ENCODE measurements at regions not wholly inside any gene's neighbourhood (a gene's known extent, or its start where the extent isn't known, plus 50 kb on each side); places are given as distances from the start of the nearest gene placed in this dataset.

DNA sequence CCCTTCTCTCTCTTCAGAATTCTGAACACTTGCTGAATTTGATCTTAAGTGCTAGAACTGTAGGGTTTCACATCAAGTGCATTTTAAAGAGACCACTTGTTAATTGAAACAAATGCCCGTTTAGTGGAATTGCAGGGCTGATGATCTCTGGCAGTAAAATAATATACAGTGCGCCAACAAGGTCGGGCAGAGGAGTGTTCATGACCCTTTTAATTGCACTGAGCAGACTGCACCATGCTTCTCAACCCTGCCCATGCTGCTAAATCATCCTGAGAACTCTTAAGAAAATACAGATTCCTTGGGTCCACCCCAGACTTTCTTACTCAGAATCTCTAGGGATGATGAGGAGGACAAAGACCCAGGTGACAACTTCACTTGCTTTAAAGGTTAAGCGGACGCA, 73.5 kb downstream of the SC5D start:
- no peak overlapping the region for H3K27ac Mint-ChIP-seq
- DNase-seq (ENCODE audit: low spot score) = no peak
- no peak for ATAC-seq
- H3K36me3 Mint-ChIP-seq = no peaks in the 10 kb centered on the region
- H3K4me1 Mint-ChIP-seq = peaks cover 28% of the 10 kb centered on the region
- H3K27me3 Mint-ChIP-seq (ENCODE audit: low read depth) = peaks cover 3% of the 10 kb centered on the region
- peaks cover 9% of the 10 kb centered on the region; the same call in 1 of the 2 replicates for H3K9me3 Mint-ChIP-seq
- ChIA-PET POLR2A (no interaction called here), CTCF (interaction anchor here (1.2 kb wide), 1 partner anchor 13 kb away, joined by 7 read pairs; no protein-coding TSS in a partner anchor)
- TF ChIP-seq RORB (CRISPR knock-in tag; IDR thresholded peaks at IDR 0.05) (no peak), GABPB1 (CRISPR knock-in tag; IDR thresholded peaks at IDR 0.05) (no peak), ZNF219 (CRISPR knock-in tag; IDR thresholded peaks at IDR 0.05; ENCODE audit: borderline replicate concordance) (no peak), MXD4 (CRISPR knock-in tag; IDR thresholded peaks at IDR 0.05; ENCODE audit: borderline replicate concordance) (no peak), CREB1 (CRISPR knock-in tag; IDR thresholded peaks at IDR 0.05) (no peak), GRHL2 (CRISPR knock-in tag; IDR thresholded peaks at IDR 0.05; ENCODE audit: insufficient replicate concordance, severe bottlenecking) (no peak), OVOL2 (CRISPR knock-in tag; IDR thresholded peaks at IDR 0.05; ENCODE audit: borderline replicate concordance) (no peak), NFYB (CRISPR knock-in tag; conservative IDR thresholded peaks at IDR 0.05; ENCODE audit: low read depth) (no peak), NR2C2 (CRISPR knock-in tag; IDR thresholded peaks at IDR 0.05) (no peak), CBFB (CRISPR knock-in tag; IDR thresholded peaks at IDR 0.05; ENCODE audit: low read depth) (no peak), ZBTB21 (CRISPR knock-in tag; IDR thresholded peaks at IDR 0.05; ENCODE audit: borderline replicate concordance) (no peak), ZNF138 (CRISPR knock-in tag; conservative IDR thresholded peaks at IDR 0.05) (no peak), ETV6 (CRISPR knock-in tag; IDR thresholded peaks at IDR 0.05) (no peak), GTF2I (CRISPR knock-in tag; conservative IDR thresholded peaks at IDR 0.05) (no peak)
- TF ChIP-seq, protein P1, sequence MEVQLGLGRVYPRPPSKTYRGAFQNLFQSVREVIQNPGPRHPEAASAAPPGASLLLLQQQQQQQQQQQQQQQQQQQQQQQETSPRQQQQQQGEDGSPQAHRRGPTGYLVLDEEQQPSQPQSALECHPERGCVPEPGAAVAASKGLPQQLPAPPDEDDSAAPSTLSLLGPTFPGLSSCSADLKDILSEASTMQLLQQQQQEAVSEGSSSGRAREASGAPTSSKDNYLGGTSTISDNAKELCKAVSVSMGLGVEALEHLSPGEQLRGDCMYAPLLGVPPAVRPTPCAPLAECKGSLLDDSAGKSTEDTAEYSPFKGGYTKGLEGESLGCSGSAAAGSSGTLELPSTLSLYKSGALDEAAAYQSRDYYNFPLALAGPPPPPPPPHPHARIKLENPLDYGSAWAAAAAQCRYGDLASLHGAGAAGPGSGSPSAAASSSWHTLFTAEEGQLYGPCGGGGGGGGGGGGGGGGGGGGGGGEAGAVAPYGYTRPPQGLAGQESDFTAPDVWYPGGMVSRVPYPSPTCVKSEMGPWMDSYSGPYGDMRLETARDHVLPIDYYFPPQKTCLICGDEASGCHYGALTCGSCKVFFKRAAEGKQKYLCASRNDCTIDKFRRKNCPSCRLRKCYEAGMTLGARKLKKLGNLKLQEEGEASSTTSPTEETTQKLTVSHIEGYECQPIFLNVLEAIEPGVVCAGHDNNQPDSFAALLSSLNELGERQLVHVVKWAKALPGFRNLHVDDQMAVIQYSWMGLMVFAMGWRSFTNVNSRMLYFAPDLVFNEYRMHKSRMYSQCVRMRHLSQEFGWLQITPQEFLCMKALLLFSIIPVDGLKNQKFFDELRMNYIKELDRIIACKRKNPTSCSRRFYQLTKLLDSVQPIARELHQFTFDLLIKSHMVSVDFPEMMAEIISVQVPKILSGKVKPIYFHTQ (CRISPR knock-in tag; IDR thresholded peaks at IDR 0.05) = no peak
- TF ChIP-seq, protein P2, sequence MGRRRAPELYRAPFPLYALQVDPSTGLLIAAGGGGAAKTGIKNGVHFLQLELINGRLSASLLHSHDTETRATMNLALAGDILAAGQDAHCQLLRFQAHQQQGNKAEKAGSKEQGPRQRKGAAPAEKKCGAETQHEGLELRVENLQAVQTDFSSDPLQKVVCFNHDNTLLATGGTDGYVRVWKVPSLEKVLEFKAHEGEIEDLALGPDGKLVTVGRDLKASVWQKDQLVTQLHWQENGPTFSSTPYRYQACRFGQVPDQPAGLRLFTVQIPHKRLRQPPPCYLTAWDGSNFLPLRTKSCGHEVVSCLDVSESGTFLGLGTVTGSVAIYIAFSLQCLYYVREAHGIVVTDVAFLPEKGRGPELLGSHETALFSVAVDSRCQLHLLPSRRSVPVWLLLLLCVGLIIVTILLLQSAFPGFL (CRISPR knock-in tag; IDR thresholded peaks at IDR 0.05; ENCODE audit: borderline replicate concordance) = no peak
- TF ChIP-seq, protein P3, sequence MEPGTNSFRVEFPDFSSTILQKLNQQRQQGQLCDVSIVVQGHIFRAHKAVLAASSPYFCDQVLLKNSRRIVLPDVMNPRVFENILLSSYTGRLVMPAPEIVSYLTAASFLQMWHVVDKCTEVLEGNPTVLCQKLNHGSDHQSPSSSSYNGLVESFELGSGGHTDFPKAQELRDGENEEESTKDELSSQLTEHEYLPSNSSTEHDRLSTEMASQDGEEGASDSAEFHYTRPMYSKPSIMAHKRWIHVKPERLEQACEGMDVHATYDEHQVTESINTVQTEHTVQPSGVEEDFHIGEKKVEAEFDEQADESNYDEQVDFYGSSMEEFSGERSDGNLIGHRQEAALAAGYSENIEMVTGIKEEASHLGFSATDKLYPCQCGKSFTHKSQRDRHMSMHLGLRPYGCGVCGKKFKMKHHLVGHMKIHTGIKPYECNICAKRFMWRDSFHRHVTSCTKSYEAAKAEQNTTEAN (CRISPR knock-in tag; IDR thresholded peaks at IDR 0.05) = no peak
- TF ChIP-seq, protein P4, sequence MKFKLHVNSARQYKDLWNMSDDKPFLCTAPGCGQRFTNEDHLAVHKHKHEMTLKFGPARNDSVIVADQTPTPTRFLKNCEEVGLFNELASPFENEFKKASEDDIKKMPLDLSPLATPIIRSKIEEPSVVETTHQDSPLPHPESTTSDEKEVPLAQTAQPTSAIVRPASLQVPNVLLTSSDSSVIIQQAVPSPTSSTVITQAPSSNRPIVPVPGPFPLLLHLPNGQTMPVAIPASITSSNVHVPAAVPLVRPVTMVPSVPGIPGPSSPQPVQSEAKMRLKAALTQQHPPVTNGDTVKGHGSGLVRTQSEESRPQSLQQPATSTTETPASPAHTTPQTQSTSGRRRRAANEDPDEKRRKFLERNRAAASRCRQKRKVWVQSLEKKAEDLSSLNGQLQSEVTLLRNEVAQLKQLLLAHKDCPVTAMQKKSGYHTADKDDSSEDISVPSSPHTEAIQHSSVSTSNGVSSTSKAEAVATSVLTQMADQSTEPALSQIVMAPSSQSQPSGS (CRISPR knock-in tag; IDR thresholded peaks at IDR 0.05; ENCODE audit: borderline replicate concordance, low read depth) = no peak
- TF ChIP-seq, protein P5, sequence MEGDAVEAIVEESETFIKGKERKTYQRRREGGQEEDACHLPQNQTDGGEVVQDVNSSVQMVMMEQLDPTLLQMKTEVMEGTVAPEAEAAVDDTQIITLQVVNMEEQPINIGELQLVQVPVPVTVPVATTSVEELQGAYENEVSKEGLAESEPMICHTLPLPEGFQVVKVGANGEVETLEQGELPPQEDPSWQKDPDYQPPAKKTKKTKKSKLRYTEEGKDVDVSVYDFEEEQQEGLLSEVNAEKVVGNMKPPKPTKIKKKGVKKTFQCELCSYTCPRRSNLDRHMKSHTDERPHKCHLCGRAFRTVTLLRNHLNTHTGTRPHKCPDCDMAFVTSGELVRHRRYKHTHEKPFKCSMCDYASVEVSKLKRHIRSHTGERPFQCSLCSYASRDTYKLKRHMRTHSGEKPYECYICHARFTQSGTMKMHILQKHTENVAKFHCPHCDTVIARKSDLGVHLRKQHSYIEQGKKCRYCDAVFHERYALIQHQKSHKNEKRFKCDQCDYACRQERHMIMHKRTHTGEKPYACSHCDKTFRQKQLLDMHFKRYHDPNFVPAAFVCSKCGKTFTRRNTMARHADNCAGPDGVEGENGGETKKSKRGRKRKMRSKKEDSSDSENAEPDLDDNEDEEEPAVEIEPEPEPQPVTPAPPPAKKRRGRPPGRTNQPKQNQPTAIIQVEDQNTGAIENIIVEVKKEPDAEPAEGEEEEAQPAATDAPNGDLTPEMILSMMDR (IDR thresholded peaks at IDR 0.05) = no peak
- no peak overlapping the region for H3K4me3 Mint-ChIP-seq

Measured in WTC11 (cell line).